Stimulated activated CD4-positive, alpha-beta T cell treated with anti-CD3 and anti-CD28 coated beads, Interleukin-15, amount 100 ng/mL, for 48 hours (primary cell): ENCODE measurements at regions not wholly inside any gene's neighbourhood (a gene's known extent, or its start where the extent isn't known, plus 50 kb on each side); places are given as distances from the start of the nearest gene placed in this dataset.

Experiments
- DNase-seq, 2 donors: peaks; one replicate each; pipeline ENCODE4 v3.0.0-alpha.2; 2020; ENCODE audit warnings: low read depth in 2 of 2

GRCh38 chr2:240341064-240341463 is 94.4 kb upstream of the GPC1 start:
- DNase-seq, result no peak

- DNase-seq, result no peak
Observed at GRCh38 chr2:240343548-240343947, 91.9 kb upstream of the GPC1 start.

- no peak for DNase-seq
Observed at GRCh38 chr2:240344904-240345303, 90.6 kb upstream of the GPC1 start.

- no peak for DNase-seq
Observed at GRCh38 chr2:240346015-240346752, 89.3 kb upstream of the GPC1 start.

- DNase-seq, result no peak
Observed at GRCh38 chr2:240346753-240347372, 88.6 kb upstream of the GPC1 start.

GRCh38 chr2:240347373-240347940 is 88.0 kb upstream of the GPC1 start:
- DNase-seq, result no peak

- no peak for DNase-seq
Observed at GRCh38 chr2:240347949-240348500, 87.4 kb upstream of the GPC1 start.

- DNase-seq, result no peak
Observed at GRCh38 chr2:240348522-240348921, 86.9 kb upstream of the GPC1 start.

- DNase-seq, result no peak
Observed at GRCh38 chr2:240349133-240350005, 86.1 kb upstream of the GPC1 start.

GRCh38 chr2:240350006-240350355 is 85.5 kb upstream of the GPC1 start:
- DNase-seq, result no peak

GRCh38 chr2:240350696-240351087 is 84.8 kb upstream of the GPC1 start:
- DNase-seq, result no peak

- no peak for DNase-seq
Observed at GRCh38 chr2:240351088-240351741, 84.2 kb upstream of the GPC1 start.

GRCh38 chr2:240351826-240352426 is 83.5 kb upstream of the GPC1 start:
- DNase-seq, result no peak

GRCh38 chr2:240353086-240353798 is 82.2 kb upstream of the GPC1 start:
- no peak for DNase-seq

- DNase-seq, result no peak
Observed at GRCh38 chr2:240353944-240354343, 81.5 kb upstream of the GPC1 start.

- no peak for DNase-seq
Observed at GRCh38 chr2:240355001-240355891, 80.2 kb upstream of the GPC1 start.

- no peak for DNase-seq
Observed at GRCh38 chr2:240355962-240356361, 79.5 kb upstream of the GPC1 start.

- no peak for DNase-seq
Observed at GRCh38 chr2:240356700-240357640, 78.5 kb upstream of the GPC1 start.
